K562 (cell line): ENCODE measurements at regions not wholly inside any gene's neighbourhood (a gene's known extent, or its start where the extent isn't known, plus 50 kb on each side); places are given as distances from the start of the nearest gene placed in this dataset.

ENCODE experiments used
- BHLHE40 ChIP-seq: IDR thresholded peaks from 2 replicates; pipeline ENCODE4 v1.6.1; 2011; ENCODE audit warnings: low read length, improper control_type of control experiment
- BRCA1 ChIP-seq, 2 experiments: fragments of 450-650 bp in 1 of 2; sonication (generic) in 1 of 2; formaldehyde crosslinking in 1 of 2; IDR thresholded peaks; 2 replicates each; pipeline versions ENCODE4 v1.5.0 to v1.6.1; 2017 to 2020; ENCODE audit warnings: mild to moderate bottlenecking in 1 of 2, missing genetic modification reagents in 1 of 2
- EZH2 ChIP-seq: IDR thresholded peaks from 2 replicates; pipeline ENCODE4 v1.6.1; 2012; ENCODE audit warnings: low read depth, mild to moderate bottlenecking, inconsistent platforms, low read length, borderline replicate concordance
- MTA3 ChIP-seq: fragments of 450-650 bp; formaldehyde crosslinking; IDR thresholded peaks from 2 replicates; pipeline ENCODE4 v1.6.1; 2017; ENCODE audit warnings: mild to moderate bottlenecking, borderline replicate concordance
- MXI1 ChIP-seq: IDR thresholded peaks from 2 replicates; pipeline ENCODE4 v1.6.1; 2011; ENCODE audit warnings: low read depth, mild to moderate bottlenecking, improper control_type of control experiment, low read length
- POLR2AphosphoS5 ChIP-seq: IDR thresholded peaks from 2 replicates; pipeline ENCODE4 v1.6.1; 2011; ENCODE audit warnings: mild to moderate bottlenecking, low read depth, low read length, moderate library complexity; ENCODE audit not compliant: control insufficient read depth, insufficient read depth
- PTTG1 ChIP-seq: fragments of 450-650 bp; IDR thresholded peaks from 2 replicates; pipeline ENCODE4 v1.6.1; 2016; ENCODE audit warnings: low read depth, mild to moderate bottlenecking, missing genetic modification characterization, missing compliant biosample characterization
- RUNX1 ChIP-seq: sonication (generic); IDR thresholded peaks from 2 replicates; pipeline ENCODE4 v1.6.1; 2016; ENCODE audit warnings: antibody characterized with exemption, low read depth
- ZBTB33 ChIP-seq: sonication (generic); formaldehyde crosslinking; IDR thresholded peaks from 2 replicates; pipeline ENCODE4 v1.8.1; 2023; ENCODE audit warnings: mild to moderate bottlenecking, missing genetic modification reagents
- ZNF174 ChIP-seq: fragments of 250-450 bp; sonication (Bioruptor Pico); IDR thresholded peaks from 2 replicates; pipeline ENCODE4 v1.4.0; 2020; ENCODE audit warnings: mild to moderate bottlenecking
- ZZZ3 ChIP-seq: fragments of 450-650 bp; IDR thresholded peaks from 2 replicates; pipeline ENCODE4 v1.6.1; 2016; ENCODE audit warnings: antibody characterized with exemption, mild to moderate bottlenecking, moderate library complexity
- TF ChIP-seq, protein P1 (sequence below): sonication (generic); formaldehyde crosslinking; IDR thresholded peaks from 2 replicates; pipeline ENCODE4 v1.5.0; 2020; ENCODE audit warnings: missing genetic modification reagents

DNA sequence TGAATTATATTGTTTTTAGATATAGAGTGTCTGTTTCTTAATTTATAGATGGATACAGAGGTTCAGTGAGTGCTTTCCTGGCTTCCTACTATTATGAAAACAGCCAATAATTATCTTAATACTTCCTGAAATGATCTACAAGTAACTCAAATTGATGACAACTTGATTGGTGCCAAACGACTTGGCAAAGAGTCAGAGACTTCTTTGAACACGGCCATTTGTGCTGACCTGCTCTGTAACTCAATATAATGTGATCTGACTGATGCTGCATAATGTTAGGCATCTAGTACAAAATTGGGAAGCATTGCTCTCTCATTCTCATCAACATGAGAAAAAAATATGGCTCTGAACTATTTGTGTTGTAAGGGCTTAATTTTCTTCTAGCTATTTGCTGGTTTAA is 193.9 kb downstream of the DIPK2A start:
- TF ChIP-seq MTA3 = no peak
- TF ChIP-seq RUNX1 = no peak
- TF ChIP-seq ZZZ3 = no peak
- TF ChIP-seq POLR2AphosphoS5 = no peak
- no peak for TF ChIP-seq EZH2
- no peak for TF ChIP-seq BRCA1 (IDR thresholded peaks at IDR 0.05)
- no peak for TF ChIP-seq BRCA1 (CRISPR knock-in tag; IDR thresholded peaks at IDR 0.05)
- TF ChIP-seq PTTG1 = no peak
- TF ChIP-seq MXI1 = no peak
- no peak for TF ChIP-seq BHLHE40
- TF ChIP-seq ZNF174 = no peak
- TF ChIP-seq, protein P1, sequence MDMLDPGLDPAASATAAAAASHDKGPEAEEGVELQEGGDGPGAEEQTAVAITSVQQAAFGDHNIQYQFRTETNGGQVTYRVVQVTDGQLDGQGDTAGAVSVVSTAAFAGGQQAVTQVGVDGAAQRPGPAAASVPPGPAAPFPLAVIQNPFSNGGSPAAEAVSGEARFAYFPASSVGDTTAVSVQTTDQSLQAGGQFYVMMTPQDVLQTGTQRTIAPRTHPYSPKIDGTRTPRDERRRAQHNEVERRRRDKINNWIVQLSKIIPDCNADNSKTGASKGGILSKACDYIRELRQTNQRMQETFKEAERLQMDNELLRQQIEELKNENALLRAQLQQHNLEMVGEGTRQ = no peak
- TF ChIP-seq ZBTB33 = no peak
